ENCODE measurements at regions not wholly inside any gene's neighbourhood (a gene's known extent, or its start where the extent isn't known, plus 50 kb on each side); places are given as distances from the start of the nearest gene placed in this dataset.

DNA sequence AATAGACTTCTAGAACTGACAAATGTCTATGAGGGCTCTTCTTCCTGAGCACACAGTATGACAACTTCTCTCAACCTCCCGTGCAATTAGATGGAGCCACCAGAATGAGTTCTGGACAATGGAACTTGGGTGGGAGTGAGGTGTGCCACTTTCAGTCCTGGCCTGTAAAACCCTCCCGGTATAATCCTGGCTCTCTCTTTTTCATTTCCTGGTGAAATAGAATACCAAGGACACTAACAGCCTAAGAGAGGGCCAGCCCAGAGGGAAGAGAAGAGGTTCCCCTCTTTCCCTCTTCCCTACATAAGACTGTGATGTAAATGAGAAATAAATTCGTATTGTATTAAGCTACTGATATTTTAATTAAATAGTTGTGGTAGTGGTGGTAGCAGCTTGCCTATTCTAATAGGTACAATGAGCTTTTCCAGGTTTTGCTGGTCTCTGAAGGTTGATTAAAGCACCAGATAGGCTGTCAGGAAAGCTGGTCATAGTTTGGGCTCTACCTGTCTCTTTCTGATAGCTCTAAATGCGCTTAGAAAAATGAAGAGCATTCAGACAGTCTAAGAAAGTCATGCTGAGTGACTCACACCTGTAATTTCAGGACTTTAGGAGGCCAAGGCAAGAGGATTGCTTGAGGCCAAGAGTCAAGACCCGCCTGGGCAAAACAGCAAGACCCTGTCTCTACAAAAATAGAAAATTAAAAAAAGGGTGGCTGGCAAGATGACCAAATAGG is 108.6 kb upstream of the ZNF644 start:
- H3K27me3 ChIP-seq (ENCODE audit: insufficient read depth, low read depth, severe bottlenecking): no peaks in the 10 kb centered on the region
- H3K27ac ChIP-seq: no peak overlapping the region
- no peaks in the 10 kb centered on the region for H3K36me3 ChIP-seq
- no peak overlapping the region for H3K4me3 ChIP-seq (ENCODE audit: low read depth, low read length)
- no peak for DNase-seq
- no peaks in the 10 kb centered on the region for H3K9me3 ChIP-seq (ENCODE audit: severe bottlenecking)
- TF ChIP-seq, protein P1, sequence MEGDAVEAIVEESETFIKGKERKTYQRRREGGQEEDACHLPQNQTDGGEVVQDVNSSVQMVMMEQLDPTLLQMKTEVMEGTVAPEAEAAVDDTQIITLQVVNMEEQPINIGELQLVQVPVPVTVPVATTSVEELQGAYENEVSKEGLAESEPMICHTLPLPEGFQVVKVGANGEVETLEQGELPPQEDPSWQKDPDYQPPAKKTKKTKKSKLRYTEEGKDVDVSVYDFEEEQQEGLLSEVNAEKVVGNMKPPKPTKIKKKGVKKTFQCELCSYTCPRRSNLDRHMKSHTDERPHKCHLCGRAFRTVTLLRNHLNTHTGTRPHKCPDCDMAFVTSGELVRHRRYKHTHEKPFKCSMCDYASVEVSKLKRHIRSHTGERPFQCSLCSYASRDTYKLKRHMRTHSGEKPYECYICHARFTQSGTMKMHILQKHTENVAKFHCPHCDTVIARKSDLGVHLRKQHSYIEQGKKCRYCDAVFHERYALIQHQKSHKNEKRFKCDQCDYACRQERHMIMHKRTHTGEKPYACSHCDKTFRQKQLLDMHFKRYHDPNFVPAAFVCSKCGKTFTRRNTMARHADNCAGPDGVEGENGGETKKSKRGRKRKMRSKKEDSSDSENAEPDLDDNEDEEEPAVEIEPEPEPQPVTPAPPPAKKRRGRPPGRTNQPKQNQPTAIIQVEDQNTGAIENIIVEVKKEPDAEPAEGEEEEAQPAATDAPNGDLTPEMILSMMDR (IDR thresholded peaks at IDR 0.05; ENCODE audit: low read depth, low read length): no peak

DNA sequence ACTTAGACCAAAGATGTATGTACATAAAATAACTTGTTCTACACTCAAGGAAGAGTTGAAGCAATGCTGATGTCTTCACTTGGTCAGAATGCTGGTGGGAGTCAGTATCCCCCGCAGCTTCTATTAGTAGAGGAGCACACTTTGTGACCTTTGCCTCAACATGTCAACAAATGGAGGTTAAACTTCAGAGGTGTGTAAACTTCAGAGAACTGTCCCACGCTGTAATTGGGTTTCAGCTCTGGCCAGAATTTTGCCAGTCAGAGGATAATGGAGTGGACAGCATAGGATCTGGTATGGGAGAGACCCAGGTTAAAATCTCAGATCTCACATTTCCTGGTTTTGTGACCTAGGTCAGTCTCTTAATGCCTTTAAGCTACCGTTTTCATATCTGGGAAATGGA is 107.6 kb upstream of the ZNF644 start:
- H3K27me3 ChIP-seq (ENCODE audit: insufficient read depth, low read depth, severe bottlenecking): no peaks in the 10 kb centered on the region
- no peaks in the 10 kb centered on the region for H3K9me3 ChIP-seq (ENCODE audit: severe bottlenecking)
- H3K36me3 ChIP-seq: no peaks in the 10 kb centered on the region
- no peak overlapping the region for H3K27ac ChIP-seq
- no peak for DNase-seq
- TF ChIP-seq, protein P1 (IDR thresholded peaks at IDR 0.05; ENCODE audit: low read depth, low read length): no peak
- no peak overlapping the region for H3K4me3 ChIP-seq (ENCODE audit: low read depth, low read length)

DNA sequence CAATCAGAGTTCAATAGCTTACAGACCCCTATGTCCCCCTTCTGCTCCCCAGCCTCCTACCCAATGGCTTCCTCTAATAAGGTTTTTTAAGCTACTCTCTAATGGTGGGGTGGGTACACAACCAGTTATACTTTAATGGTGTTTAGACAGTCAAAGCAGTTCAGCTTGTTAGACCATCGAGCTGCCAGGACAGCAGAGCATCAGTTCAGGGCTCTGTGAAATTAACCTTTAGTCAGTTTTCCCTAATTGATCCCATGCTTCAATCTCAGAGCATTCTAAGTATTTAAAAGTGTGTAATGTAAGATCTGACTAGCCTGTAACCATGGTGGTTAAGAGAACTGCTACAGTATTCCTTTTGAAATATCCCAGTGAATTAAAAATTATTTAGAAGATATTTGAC is 107.2 kb upstream of the ZNF644 start:
- Histone ChIP-seq H3K27ac (no peak overlapping the region), H3K4me3 (ENCODE audit: low read depth, low read length) (no peak overlapping the region), H3K9me3 (ENCODE audit: severe bottlenecking) (no peaks in the 10 kb centered on the region), H3K36me3 (no peaks in the 10 kb centered on the region), H3K27me3 (ENCODE audit: insufficient read depth, low read depth, severe bottlenecking) (no peaks in the 10 kb centered on the region)
- DNase-seq: no peak
- TF ChIP-seq, protein P1 (IDR thresholded peaks at IDR 0.05; ENCODE audit: low read depth, low read length): no peak

DNA sequence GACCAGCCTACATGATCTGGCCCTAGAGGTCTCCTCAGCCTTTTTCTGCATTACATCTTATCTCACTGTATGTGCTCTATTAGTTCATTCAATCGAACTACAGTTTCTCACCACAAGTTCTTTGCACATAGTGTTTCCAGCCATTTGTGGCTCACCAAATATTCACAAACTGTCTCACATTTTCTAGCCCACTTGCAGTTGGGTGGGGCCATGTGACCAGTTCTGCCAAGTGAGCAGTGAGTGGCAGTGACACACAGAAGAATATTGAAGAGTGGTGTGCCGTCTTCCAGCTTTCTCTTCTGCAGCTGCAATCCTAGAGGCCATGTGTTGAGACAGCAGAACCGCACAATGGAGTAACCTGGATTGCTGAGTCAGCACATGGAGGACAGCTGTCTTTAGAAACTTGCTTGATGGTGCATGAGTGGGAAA is 103.2 kb upstream of the ZNF644 start:
- TF ChIP-seq, protein P1 (IDR thresholded peaks at IDR 0.05; ENCODE audit: low read depth, low read length): no peak
- no peaks in the 10 kb centered on the region for H3K27me3 ChIP-seq (ENCODE audit: insufficient read depth, low read depth, severe bottlenecking)
- H3K36me3 ChIP-seq: no peaks in the 10 kb centered on the region
- H3K9me3 ChIP-seq (ENCODE audit: severe bottlenecking): no peaks in the 10 kb centered on the region
- no peak overlapping the region for H3K4me3 ChIP-seq (ENCODE audit: low read depth, low read length)
- H3K27ac ChIP-seq: no peak overlapping the region
- DNase-seq: no peak

DNA sequence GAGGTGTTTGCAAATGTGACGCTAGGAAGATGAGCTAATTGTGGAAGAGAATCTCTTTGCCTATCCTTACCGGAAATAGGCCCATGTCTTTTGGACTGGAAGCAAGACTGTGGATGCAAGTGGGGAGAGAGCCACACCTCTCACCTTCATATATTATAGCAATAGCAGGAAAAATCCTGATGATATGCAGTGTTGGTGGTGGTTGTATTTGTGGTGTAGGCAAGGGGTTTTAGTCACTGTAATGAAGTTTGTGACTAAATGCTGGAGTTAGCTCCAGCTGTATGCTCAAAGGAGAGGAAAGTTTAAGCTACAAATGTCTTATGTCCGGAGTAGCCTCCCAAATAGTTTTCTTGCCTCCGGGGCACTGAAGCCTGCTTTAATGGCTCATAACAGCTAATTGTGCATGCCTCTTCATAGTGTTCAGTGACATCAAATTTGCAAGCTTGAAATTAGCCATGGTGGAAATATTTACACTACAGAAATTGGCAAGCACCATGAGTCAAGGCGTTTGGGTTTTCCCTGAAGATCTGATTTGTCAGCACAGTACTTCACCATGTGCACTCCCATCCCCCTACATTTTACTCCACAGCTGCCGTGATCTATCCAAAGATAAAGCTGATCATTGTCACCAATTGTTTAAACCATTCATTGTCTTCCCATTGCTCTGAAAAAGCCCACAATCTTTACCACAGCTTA is 102.6 kb upstream of the ZNF644 start:
- Histone ChIP-seq H3K27me3 (ENCODE audit: insufficient read depth, low read depth, severe bottlenecking) (no peaks in the 10 kb centered on the region), H3K4me3 (ENCODE audit: low read depth, low read length) (no peak overlapping the region), H3K27ac (no peak overlapping the region), H3K9me3 (ENCODE audit: severe bottlenecking) (no peaks in the 10 kb centered on the region), H3K36me3 (no peaks in the 10 kb centered on the region)
- no peak for DNase-seq
- TF ChIP-seq, protein P1 (IDR thresholded peaks at IDR 0.05; ENCODE audit: low read depth, low read length): no peak
